HCT116 (cell line): ENCODE measurements at regions not wholly inside any gene's neighbourhood (a gene's known extent, or its start where the extent isn't known, plus 50 kb on each side); places are given as distances from the start of the nearest gene placed in this dataset.

ENCODE experiments used
- ATAC-seq: fragments of 200-7000 bp; cut with Tn5 transposase; 2 replicates; pipeline ENCODE4 v1.9.1; 2020; ENCODE audit warnings: mild to moderate bottlenecking, moderate library complexity
- BruUV-seq: library from RNA; stranded (reverse); fragments of 400-500 nt; replicated peaks from 2 replicates; lab custom pipeline; 2021; lab: Mats Ljungman, UMichigan
- CTCF ChIA-PET: fragments of 300-600 bp; sonication (Branson Sonifier 250); formaldehyde crosslinking; loops from one replicate; lab custom pipeline; 2021; ENCODE audit warnings: antibody characterized with exemption; lab: Charles Lee
- POLR2A ChIA-PET: fragments of 300-600, 350-600 bp; sonication (Branson Sonifier 250); formaldehyde crosslinking; loops from one replicate; lab custom pipeline; 2021; ENCODE audit warnings: antibody characterized with exemption; lab: Charles Lee
- RAD21 ChIA-PET, 2 experiments: fragments of 300-600 bp; sonication (Branson Sonifier 250); formaldehyde crosslinking; loops; one replicate each; lab custom pipeline; 2023; ENCODE audit warnings: low total read pairs in 2 of 2; ENCODE audit not compliant: uncharacterized antibody in 2 of 2, unreplicated experiment in 2 of 2, low non-redundant PET in 1 of 2; lab: Charles Lee
- DNase-seq: peaks from one replicate; pipeline ENCODE4 v3.0.0-alpha.2; 2010; ENCODE audit warnings: low read depth, low spot score
- H2AFZ ChIP-seq: fragments of 200-600 bp; shearing (Covaris generic), sonication (generic); 2 replicates; pipeline ENCODE4 v1.6.1; 2017; ENCODE audit warnings: low read depth, mixed run types, mixed read lengths, antibody characterized with exemption, low read length; ENCODE audit not compliant: poor library complexity, severe bottlenecking
- H3K27ac ChIP-seq: 2 replicates; pipeline ENCODE4 v1.5.1; 2012; ENCODE audit warnings: low read depth, low read length
- H3K27me3 ChIP-seq: fragments of 200-600 bp; sonication (generic); 2 replicates; pipeline ENCODE4 v1.6.1; 2016; ENCODE audit warnings: mixed run types, low read length, mixed read lengths; ENCODE audit not compliant: insufficient read depth
- H3K36me3 ChIP-seq, 2 experiments: fragments of 200-500 bp in 1 of 2; fragments of 200-600 bp in 1 of 2; sonication (Bioruptor generic) in 1 of 2; sonication (generic) in 1 of 2; 2 replicates each; pipeline versions ENCODE4 v1.5.1 to v1.6.1; 2014 to 2016; ENCODE audit warnings: low read length in 2 of 2, inconsistent platforms in 1 of 2, mixed read lengths in 1 of 2, mixed run types in 1 of 2; ENCODE audit not compliant: insufficient read depth in 2 of 2, control insufficient read depth in 1 of 2
- H3K4me1 ChIP-seq, 2 experiments: fragments of 200-600 bp in 1 of 2; sonication (generic) in 1 of 2; 2 replicates each; pipeline versions ENCODE4 v1.5.1 to v1.6.1; 2012 to 2017; ENCODE audit warnings: low read length in 2 of 2, inconsistent platforms in 1 of 2, mild to moderate bottlenecking in 1 of 2, mixed read lengths in 1 of 2, mixed run types in 1 of 2, moderate library complexity in 1 of 2; ENCODE audit not compliant: insufficient read depth in 2 of 2, control insufficient read depth in 1 of 2
- H3K4me2 ChIP-seq: fragments of 200-600 bp; sonication (generic); 2 replicates; pipeline ENCODE4 v1.6.1; 2017; ENCODE audit warnings: mixed run types, low read length, mixed read lengths
- H3K4me3 ChIP-seq, 2 experiments: fragments of 200-600 bp in 1 of 2; sonication (generic) in 1 of 2; replicated peaks in 1 of 2; 2 replicates each; pipeline ENCODE4 v1.5.1; 2011 to 2016; ENCODE audit warnings: low read length in 2 of 2, control low read depth in 1 of 2, low read depth in 1 of 2, mild to moderate bottlenecking in 1 of 2, mixed read lengths in 1 of 2, mixed run types in 1 of 2
- H3K79me2 ChIP-seq: fragments of 200-600 bp; sonication (generic); 2 replicates; pipeline ENCODE4 v1.6.1; 2017; ENCODE audit warnings: mild to moderate bottlenecking, mixed run types, low read length, moderate library complexity, mixed read lengths; ENCODE audit not compliant: insufficient read depth
- H3K9ac ChIP-seq: fragments of 200-600 bp; sonication (generic); 2 replicates; pipeline ENCODE4 v1.6.1; 2016; ENCODE audit warnings: low read length, mixed read lengths
- H3K9me2 ChIP-seq: fragments of 200-600 bp; sonication (generic), shearing (Covaris generic); 2 replicates; pipeline ENCODE4 v1.6.1; 2017; ENCODE audit warnings: mixed run types, mild to moderate bottlenecking, moderate library complexity; ENCODE audit not compliant: insufficient read depth
- H3K9me3 ChIP-seq, 2 experiments: fragments of 200-500 bp in 1 of 2; fragments of 200-600 bp in 1 of 2; sonication (Bioruptor generic) in 1 of 2; sonication (generic) in 1 of 2; 2 replicates each; pipeline ENCODE4 v1.6.1; 2014 to 2017; ENCODE audit warnings: low read length in 2 of 2, mixed read lengths in 2 of 2, inconsistent platforms in 1 of 2, low read depth in 1 of 2, mild to moderate bottlenecking in 1 of 2, mixed run types in 1 of 2, moderate library complexity in 1 of 2; ENCODE audit not compliant: control insufficient read depth in 1 of 2, insufficient read depth in 1 of 2
- H4K20me1 ChIP-seq: fragments of 200-600 bp; sonication (generic), shearing (Covaris generic); 2 replicates; pipeline ENCODE4 v1.6.1; 2017; ENCODE audit warnings: mixed run types, mild to moderate bottlenecking, moderate library complexity; ENCODE audit not compliant: insufficient read depth
- EGR1 ChIP-seq: IDR thresholded peaks from 2 replicates; pipeline ENCODE4 v1.6.1; 2012; ENCODE audit warnings: low read depth
- RAD21 ChIP-seq: IDR thresholded peaks from 2 replicates; pipeline ENCODE4 v1.6.1; 2012; ENCODE audit warnings: low read depth, mild to moderate bottlenecking
- SIN3A ChIP-seq: IDR thresholded peaks from 2 replicates; pipeline ENCODE4 v1.6.1; 2012; ENCODE audit warnings: low read depth
- YY1 ChIP-seq: IDR thresholded peaks from 2 replicates; pipeline ENCODE4 v1.6.1; 2011; ENCODE audit warnings: low read length, low read depth, moderate library complexity, mild to moderate bottlenecking; ENCODE audit not compliant: insufficient replicate concordance; ENCODE audit errors: extremely low read depth
- ZFX ChIP-seq: fragments of 450-650 bp; IDR thresholded peaks from 2 replicates; pipeline ENCODE4 v1.6.1; 2017
- intact Hi-C: fragments of 100-400 bp; cut with micrococcal nuclease; formaldehyde crosslinking; loops from 2 replicates; pipeline ENCODE4 v1.10.0; 2022
- TF ChIP-seq, protein P1 (sequence below): IDR thresholded peaks from 2 replicates; pipeline ENCODE4 v1.6.1; 2012; ENCODE audit warnings: low read depth
- TF ChIP-seq, protein P2 (sequence below): IDR thresholded peaks from 2 replicates; pipeline ENCODE4 v1.6.1; 2011; ENCODE audit warnings: mild to moderate bottlenecking, low read length, moderate library complexity; ENCODE audit not compliant: insufficient replicate concordance; ENCODE audit errors: extremely low read depth
- TF ChIP-seq, protein P3 (sequence below): IDR thresholded peaks from 2 replicates; pipeline ENCODE4 v1.6.1; 2012

DNA sequence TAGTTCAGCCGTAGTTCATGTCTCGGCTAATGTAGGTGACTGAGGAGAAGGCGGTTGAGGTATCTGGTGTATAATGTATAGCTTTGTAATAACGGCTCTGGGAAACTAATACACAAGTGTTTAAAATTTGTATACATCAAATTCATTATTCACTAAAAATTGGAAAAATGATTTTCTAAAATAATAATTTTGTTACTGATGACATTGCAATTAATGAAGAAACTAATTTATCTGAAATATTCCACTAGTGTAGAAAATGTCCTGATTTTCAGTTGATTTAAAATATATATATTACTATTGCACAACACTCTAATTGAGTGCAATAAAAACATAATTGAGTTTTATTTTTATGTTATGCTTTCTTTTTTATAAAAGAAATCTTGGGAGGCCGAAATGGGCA, 823.0 kb downstream of the TAF11L14 start:
- no peak overlapping the region for H3K4me2 ChIP-seq
- ChIA-PET CTCF (no interaction called here), POLR2A (no interaction called here), RAD21 (no interaction called here)
- ATAC-seq (no peak), DNase-seq (no peak)
- no TSS peak for BruUV-seq
- no peak overlapping the region for H2AFZ ChIP-seq
- peaks cover 7 to 36% of the 10 kb centered on the region in 2 experiments; a peak in 2 of 4 replicates for H3K9me3 ChIP-seq
- no peak overlapping the region for H3K9ac ChIP-seq
- H3K27me3 ChIP-seq, result no peaks in the 10 kb centered on the region
- intact Hi-C loops, result no loop called here
- TF ChIP-seq ZFX (no peak), EGR1 (no peak), YY1 (no peak), SIN3A (no peak), RAD21 (no peak)
- TF ChIP-seq, protein P1, sequence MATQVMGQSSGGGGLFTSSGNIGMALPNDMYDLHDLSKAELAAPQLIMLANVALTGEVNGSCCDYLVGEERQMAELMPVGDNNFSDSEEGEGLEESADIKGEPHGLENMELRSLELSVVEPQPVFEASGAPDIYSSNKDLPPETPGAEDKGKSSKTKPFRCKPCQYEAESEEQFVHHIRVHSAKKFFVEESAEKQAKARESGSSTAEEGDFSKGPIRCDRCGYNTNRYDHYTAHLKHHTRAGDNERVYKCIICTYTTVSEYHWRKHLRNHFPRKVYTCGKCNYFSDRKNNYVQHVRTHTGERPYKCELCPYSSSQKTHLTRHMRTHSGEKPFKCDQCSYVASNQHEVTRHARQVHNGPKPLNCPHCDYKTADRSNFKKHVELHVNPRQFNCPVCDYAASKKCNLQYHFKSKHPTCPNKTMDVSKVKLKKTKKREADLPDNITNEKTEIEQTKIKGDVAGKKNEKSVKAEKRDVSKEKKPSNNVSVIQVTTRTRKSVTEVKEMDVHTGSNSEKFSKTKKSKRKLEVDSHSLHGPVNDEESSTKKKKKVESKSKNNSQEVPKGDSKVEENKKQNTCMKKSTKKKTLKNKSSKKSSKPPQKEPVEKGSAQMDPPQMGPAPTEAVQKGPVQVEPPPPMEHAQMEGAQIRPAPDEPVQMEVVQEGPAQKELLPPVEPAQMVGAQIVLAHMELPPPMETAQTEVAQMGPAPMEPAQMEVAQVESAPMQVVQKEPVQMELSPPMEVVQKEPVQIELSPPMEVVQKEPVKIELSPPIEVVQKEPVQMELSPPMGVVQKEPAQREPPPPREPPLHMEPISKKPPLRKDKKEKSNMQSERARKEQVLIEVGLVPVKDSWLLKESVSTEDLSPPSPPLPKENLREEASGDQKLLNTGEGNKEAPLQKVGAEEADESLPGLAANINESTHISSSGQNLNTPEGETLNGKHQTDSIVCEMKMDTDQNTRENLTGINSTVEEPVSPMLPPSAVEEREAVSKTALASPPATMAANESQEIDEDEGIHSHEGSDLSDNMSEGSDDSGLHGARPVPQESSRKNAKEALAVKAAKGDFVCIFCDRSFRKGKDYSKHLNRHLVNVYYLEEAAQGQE, result no peak
- TF ChIP-seq, protein P2, sequence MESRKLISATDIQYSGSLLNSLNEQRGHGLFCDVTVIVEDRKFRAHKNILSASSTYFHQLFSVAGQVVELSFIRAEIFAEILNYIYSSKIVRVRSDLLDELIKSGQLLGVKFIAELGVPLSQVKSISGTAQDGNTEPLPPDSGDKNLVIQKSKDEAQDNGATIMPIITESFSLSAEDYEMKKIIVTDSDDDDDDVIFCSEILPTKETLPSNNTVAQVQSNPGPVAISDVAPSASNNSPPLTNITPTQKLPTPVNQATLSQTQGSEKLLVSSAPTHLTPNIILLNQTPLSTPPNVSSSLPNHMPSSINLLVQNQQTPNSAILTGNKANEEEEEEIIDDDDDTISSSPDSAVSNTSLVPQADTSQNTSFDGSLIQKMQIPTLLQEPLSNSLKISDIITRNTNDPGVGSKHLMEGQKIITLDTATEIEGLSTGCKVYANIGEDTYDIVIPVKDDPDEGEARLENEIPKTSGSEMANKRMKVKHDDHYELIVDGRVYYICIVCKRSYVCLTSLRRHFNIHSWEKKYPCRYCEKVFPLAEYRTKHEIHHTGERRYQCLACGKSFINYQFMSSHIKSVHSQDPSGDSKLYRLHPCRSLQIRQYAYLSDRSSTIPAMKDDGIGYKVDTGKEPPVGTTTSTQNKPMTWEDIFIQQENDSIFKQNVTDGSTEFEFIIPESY, result no peak
- TF ChIP-seq, protein P3, sequence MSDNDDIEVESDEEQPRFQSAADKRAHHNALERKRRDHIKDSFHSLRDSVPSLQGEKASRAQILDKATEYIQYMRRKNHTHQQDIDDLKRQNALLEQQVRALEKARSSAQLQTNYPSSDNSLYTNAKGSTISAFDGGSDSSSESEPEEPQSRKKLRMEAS, result no peak
- no peaks in the 10 kb centered on the region for H4K20me1 ChIP-seq
- H3K4me3 ChIP-seq, result no peak overlapping the region
- H3K36me3 ChIP-seq, result no peaks in the 10 kb centered on the region
- H3K79me2 ChIP-seq, result no peaks in the 10 kb centered on the region
- no peak overlapping the region for H3K27ac ChIP-seq
- no peaks in the 10 kb centered on the region for H3K4me1 ChIP-seq
- no peaks in the 10 kb centered on the region for H3K9me2 ChIP-seq
